ENCODE measurements at regions not wholly inside any gene's neighbourhood (a gene's known extent, or its start where the extent isn't known, plus 50 kb on each side); places are given as distances from the start of the nearest gene placed in this dataset.

DNA sequence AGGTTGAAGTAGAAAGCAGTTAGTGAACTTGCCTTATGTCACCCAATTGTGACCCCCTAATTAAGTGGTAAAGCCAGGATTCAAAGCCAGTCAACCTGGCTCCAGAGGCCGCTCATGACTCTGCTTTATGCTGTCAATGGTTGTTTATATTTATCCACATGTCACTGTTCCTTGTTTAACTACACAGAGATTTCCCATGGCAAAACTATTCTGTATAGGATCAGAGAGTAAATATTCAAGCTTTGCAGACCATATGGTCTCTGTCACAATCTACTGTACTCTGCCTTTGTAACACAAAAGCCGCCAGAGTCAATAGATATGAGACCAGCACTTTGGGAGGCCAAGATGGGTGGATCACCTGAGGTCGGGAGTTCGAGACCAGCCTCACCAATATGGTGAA is 371.7 kb upstream of the PTBP2 start:
- TF ChIP-seq, protein P1, sequence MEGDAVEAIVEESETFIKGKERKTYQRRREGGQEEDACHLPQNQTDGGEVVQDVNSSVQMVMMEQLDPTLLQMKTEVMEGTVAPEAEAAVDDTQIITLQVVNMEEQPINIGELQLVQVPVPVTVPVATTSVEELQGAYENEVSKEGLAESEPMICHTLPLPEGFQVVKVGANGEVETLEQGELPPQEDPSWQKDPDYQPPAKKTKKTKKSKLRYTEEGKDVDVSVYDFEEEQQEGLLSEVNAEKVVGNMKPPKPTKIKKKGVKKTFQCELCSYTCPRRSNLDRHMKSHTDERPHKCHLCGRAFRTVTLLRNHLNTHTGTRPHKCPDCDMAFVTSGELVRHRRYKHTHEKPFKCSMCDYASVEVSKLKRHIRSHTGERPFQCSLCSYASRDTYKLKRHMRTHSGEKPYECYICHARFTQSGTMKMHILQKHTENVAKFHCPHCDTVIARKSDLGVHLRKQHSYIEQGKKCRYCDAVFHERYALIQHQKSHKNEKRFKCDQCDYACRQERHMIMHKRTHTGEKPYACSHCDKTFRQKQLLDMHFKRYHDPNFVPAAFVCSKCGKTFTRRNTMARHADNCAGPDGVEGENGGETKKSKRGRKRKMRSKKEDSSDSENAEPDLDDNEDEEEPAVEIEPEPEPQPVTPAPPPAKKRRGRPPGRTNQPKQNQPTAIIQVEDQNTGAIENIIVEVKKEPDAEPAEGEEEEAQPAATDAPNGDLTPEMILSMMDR (IDR thresholded peaks at IDR 0.05; ENCODE audit: poor library complexity, severe bottlenecking): no peak
- no peaks in the 10 kb centered on the region for H3K36me3 ChIP-seq (ENCODE audit: low read depth)
- ATAC-seq (ENCODE audit: low read depth) (no peak), DNase-seq (ENCODE audit: low spot score) (no peak)
- H3K4me1 ChIP-seq (ENCODE audit: insufficient read depth, poor library complexity, severe bottlenecking): no peaks in the 10 kb centered on the region
- H3K4me3 ChIP-seq (ENCODE audit: severe bottlenecking): no peak overlapping the region
- H3K27ac ChIP-seq (ENCODE audit: poor library complexity, severe bottlenecking): no peak overlapping the region
- H3K27me3 ChIP-seq (ENCODE audit: insufficient read depth, poor library complexity, severe bottlenecking): no peaks in the 10 kb centered on the region
- H3K9me3 ChIP-seq (ENCODE audit: severe bottlenecking): no peaks in the 10 kb centered on the region

DNA sequence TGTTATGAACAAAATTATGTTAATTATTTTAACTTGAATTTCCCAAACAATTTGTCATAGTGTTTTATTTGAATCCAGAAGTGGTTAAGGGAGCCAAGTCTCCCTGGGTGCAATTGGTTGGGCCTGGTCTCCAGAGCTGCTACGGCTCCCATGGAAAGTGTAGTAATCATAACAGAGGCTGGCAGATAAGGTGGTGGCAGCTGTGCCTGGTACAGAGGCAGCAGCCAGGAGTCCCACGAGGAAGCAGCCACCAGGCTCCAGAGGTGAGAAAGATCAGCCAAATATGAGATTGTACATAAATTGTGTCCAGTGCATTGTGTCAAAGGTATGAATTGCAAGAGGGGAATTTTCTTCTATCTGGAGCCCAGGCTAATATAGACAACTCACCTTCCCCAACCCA is 368.9 kb upstream of the PTBP2 start:
- Histone ChIP-seq H3K4me3 (ENCODE audit: severe bottlenecking) (no peak overlapping the region), H3K9me3 (ENCODE audit: severe bottlenecking) (no peaks in the 10 kb centered on the region), H3K36me3 (ENCODE audit: low read depth) (no peaks in the 10 kb centered on the region), H3K4me1 (ENCODE audit: insufficient read depth, poor library complexity, severe bottlenecking) (peaks cover 11% of the 10 kb centered on the region), H3K27ac (ENCODE audit: poor library complexity, severe bottlenecking) (no peak overlapping the region), H3K27me3 (ENCODE audit: insufficient read depth, poor library complexity, severe bottlenecking) (no peaks in the 10 kb centered on the region)
- no peak for ATAC-seq (ENCODE audit: low read depth)
- TF ChIP-seq, protein P1 (IDR thresholded peaks at IDR 0.05; ENCODE audit: poor library complexity, severe bottlenecking): no peak
- DNase-seq (ENCODE audit: low spot score): no peak

DNA sequence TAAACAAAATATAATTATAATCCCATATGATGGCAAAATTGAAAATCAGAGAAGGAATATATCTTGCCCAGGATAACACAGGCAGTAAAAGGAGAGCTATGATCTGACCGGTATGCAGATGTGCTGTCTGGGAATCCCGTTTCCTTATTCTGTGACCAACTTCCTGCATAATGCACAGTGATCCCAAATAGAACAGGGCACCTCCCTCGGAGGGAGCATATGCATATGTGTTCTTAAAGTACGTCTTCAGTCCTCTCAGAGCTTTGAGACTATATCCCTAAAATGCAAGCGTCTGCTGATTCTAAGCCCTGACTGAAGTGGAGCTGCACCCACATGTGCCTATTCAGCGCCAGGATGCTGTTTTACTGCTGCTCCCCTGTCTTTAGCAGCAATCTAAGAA is 366.1 kb upstream of the PTBP2 start:
- no peak for ATAC-seq (ENCODE audit: low read depth)
- no peaks in the 10 kb centered on the region for H3K36me3 ChIP-seq (ENCODE audit: low read depth)
- H3K27me3 ChIP-seq (ENCODE audit: insufficient read depth, poor library complexity, severe bottlenecking): no peaks in the 10 kb centered on the region
- H3K9me3 ChIP-seq (ENCODE audit: severe bottlenecking): no peaks in the 10 kb centered on the region
- no peak overlapping the region for H3K27ac ChIP-seq (ENCODE audit: poor library complexity, severe bottlenecking)
- DNase-seq (ENCODE audit: low spot score): no peak
- peaks cover 21% of the 10 kb centered on the region for H3K4me1 ChIP-seq (ENCODE audit: insufficient read depth, poor library complexity, severe bottlenecking)
- H3K4me3 ChIP-seq (ENCODE audit: severe bottlenecking): no peak overlapping the region
- TF ChIP-seq, protein P1 (IDR thresholded peaks at IDR 0.05; ENCODE audit: poor library complexity, severe bottlenecking): no peak

DNA sequence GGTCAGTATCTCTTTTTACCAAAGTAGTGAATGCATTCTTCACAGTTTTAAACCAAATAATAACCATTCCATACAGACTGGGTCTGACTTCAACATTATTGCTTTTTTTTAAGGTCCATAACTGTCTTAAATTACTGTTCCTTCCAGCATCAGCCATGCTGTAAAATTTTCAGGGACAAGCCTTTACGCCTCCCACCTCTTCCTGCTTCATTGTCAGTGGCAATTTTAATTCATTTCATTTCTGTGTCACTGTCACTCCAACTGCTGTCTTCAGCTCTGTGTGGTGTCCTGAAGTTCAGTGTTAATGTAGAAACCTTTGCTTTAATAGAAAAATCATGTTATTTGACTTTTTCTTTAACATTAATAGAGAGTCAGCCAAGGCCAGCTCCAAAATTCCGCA is 365.6 kb upstream of the PTBP2 start:
- no peak overlapping the region for H3K4me3 ChIP-seq (ENCODE audit: severe bottlenecking)
- TF ChIP-seq, protein P1 (IDR thresholded peaks at IDR 0.05; ENCODE audit: poor library complexity, severe bottlenecking): no peak
- no peaks in the 10 kb centered on the region for H3K9me3 ChIP-seq (ENCODE audit: severe bottlenecking)
- DNase-seq (ENCODE audit: low spot score) (no peak), ATAC-seq (ENCODE audit: low read depth) (no peak)
- H3K36me3 ChIP-seq (ENCODE audit: low read depth): no peaks in the 10 kb centered on the region
- H3K4me1 ChIP-seq (ENCODE audit: insufficient read depth, poor library complexity, severe bottlenecking): peaks cover 22% of the 10 kb centered on the region
- H3K27me3 ChIP-seq (ENCODE audit: insufficient read depth, poor library complexity, severe bottlenecking): no peaks in the 10 kb centered on the region
- no peak overlapping the region for H3K27ac ChIP-seq (ENCODE audit: poor library complexity, severe bottlenecking)

DNA sequence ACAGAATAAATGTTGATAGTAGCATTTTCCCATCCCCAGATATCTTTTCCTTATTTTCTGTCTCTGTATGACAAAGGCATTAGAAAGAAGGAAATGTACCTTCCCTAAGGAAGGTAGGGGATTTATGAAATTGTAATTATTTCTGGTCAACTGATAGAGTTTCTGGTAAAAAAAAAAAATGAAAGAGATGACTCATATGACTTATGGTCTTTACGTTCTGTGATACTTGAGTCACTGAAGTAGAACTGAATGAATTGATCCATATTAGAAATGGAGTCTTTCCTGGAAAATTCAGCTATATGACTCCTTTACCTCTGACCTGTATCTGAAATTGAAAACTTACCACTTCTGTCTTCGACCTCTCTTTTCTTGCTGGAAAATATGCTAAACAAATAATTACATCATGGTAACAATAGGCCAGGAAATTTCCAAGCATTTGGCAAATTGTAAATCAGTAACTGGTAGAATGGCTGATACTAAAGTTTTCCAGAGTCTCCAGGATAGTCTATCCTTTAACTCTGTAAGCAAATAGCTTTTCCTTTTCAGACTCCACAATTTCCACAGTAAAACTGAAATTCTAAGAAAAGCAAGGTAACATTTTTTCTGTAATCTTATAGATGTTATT is 364.3 kb upstream of the PTBP2 start:
- H3K27ac ChIP-seq (ENCODE audit: poor library complexity, severe bottlenecking): no peak overlapping the region

More for the DNA sequence above, 364.3 kb upstream of the PTBP2 start:
- 0 out of 3 replicates have a peak, but pooled peaks have one; percentile 32 for ATAC-seq (ENCODE audit: low read depth)
- peaks cover 31% of the 10 kb centered on the region for H3K4me1 ChIP-seq (ENCODE audit: insufficient read depth, poor library complexity, severe bottlenecking)
- no peaks in the 10 kb centered on the region for H3K27me3 ChIP-seq (ENCODE audit: insufficient read depth, poor library complexity, severe bottlenecking)
- DNase-seq (ENCODE audit: low spot score): no peak
- H3K4me3 ChIP-seq (ENCODE audit: severe bottlenecking): no peak overlapping the region
- TF ChIP-seq, protein P1 (IDR thresholded peaks at IDR 0.05; ENCODE audit: poor library complexity, severe bottlenecking): no peak
- H3K36me3 ChIP-seq (ENCODE audit: low read depth): no peaks in the 10 kb centered on the region
- H3K9me3 ChIP-seq (ENCODE audit: severe bottlenecking): no peaks in the 10 kb centered on the region
